HG03521 (cell line): ENCODE measurements at regions not wholly inside any gene's neighbourhood (a gene's known extent, or its start where the extent isn't known, plus 50 kb on each side); places are given as distances from the start of the nearest gene placed in this dataset.
"Not testable (repeated sequence)": the region's sequence is repeated elsewhere in the genome, so short reads cannot be mapped to it uniquely, and the experiment has no call there.

Experiments
- ATAC-seq: cut with Tn5 transposase; IDR thresholded peaks from one replicate; pipeline ENCODE4 v1.9.1; 2021; ENCODE audit warnings: mild to moderate bottlenecking, moderate library complexity; ENCODE audit not compliant: unreplicated experiment

DNA sequence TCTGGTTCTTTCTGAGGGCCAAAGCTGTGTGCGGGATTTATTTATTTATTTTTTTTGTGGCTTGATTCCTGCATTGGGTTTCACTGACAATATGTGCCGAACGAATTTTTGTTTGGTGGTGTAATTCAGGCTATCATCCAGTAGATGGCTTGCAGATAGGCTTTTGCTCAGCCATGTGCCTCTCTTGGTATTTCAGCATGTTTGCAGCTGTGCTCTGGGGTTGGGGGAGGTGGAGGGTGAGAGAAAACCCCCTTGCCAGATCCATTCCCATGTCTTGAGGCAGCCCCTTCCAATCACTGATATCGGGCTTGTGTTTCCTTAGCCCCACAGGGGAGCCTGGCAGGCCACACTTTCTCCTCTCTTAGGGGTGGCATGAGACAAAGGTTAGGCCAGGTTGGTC lies 302.4 kb downstream of the PTGER3 start:
- no peak for ATAC-seq

DNA sequence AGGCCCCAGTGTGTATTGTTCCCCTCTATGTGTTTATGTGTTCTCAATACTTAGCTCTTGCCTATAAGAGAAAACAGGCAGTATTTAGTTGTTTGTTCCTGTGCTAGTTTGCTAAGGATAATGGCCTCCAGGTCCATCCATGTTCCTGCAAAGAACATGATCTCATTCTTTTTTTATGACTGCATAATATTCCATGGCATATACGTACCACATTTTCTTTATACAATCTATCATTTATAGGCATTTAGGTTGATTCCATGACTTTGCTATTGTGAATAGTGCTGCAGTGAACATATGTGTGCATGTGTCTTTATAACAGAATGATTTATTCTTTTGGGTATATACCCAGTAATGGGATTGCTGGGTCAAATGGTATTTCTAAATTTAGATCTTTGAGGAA lies 301.6 kb downstream of the PTGER3 start:
- not testable (repeated sequence) for ATAC-seq

GRCh38 chr1:70747123-70747522 lies 300.5 kb downstream of the PTGER3 start:
- ATAC-seq: not testable (repeated sequence)

DNA sequence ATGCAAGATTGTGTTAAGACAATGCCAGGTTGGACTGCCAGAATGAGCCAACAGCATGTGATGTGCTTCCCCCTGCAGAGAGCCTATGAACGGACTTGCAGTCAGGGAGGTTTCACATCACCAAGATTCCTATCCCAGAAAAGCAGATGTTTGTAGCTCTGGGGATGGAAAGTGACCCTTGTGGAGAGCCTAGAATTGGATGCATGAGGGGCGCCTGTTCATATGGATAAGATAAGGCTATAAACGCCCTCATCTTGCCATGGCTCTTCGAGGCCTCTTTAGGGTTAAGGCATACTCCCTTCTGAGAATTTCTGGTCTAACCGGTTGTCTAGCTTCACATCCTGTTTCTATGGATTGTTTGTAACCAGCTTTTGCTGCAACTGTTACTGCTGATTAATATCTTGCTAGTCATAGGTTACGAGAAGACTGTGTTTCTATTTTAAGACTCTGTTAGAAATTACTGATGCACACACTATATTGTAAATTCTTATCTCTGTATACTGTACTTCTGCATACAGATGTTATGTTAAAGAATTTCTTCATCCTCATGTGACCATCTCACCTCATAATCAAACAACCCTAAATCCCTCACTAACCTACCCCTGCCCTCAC lies 295.8 kb downstream of the PTGER3 start:
- not testable (repeated sequence) for ATAC-seq

DNA sequence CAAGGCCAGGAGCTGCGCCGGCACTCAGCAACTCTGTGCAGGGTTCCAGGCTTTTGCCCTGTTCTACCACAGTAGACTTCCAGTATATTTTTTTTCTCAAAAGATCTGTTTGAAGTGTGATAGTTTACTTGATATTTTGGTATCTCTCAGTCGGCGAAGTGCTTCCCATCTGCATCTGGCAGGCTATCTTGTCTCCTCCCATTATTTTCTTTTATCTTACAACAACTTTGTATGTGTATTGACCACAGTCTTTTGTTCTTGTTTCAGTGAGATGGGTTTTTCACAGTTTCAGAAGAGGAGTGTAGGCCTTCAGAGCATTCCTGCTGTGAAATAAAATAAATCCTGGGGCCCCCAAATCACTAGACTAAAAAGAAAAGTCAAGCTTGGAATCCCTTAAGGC lies 292.9 kb downstream of the PTGER3 start:
- ATAC-seq: no peak

- no peak for ATAC-seq
Observed at GRCh38 chr1:70760154-70760553, 287.5 kb downstream of the PTGER3 start.

GRCh38 chr1:70762386-70762785 lies 285.2 kb downstream of the PTGER3 start:
- ATAC-seq: no peak

GRCh38 chr1:70764747-70765146 lies 282.9 kb downstream of the PTGER3 start:
- no peak for ATAC-seq

DNA sequence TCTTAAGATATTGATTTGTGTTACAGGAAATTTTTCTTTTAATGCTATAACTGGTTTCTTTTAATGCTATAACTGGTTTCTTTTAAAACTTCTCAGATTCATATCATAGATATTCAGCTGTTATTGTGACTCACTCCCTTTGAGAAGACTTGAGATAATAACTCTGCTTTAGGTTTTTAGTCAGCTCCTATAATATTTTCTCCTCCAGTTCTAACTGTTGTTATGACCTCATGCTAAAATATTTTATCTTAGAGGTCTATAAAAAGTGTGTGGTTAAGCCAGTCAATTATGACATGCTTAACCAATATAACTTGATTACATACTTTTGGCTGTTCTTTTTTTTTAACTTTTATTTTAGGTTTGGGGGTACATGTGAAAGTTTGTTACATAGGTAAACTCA lies 280.2 kb downstream of the PTGER3 start:
- ATAC-seq: no peak

DNA sequence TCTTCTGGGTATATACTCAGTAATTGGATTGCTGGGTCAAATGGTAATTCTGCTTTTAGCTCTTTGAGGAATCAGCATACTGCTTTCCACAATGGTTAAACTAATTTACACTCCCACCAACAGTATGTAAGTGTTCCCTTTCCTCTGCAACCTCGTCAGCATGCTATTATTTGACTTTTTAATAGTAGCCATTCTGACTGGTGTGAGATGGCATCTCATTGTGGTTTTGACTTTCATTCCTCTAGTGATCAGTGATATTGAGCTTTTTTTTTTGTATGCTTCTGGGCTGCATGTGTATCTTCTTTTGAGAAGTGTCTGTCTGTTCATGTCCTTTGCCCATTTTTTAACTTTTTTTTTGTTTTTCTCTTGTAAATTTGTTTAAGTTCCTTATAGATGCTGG lies 279.4 kb downstream of the PTGER3 start:
- ATAC-seq: no peak

- no peak for ATAC-seq
Observed at GRCh38 chr1:70778056-70778762, 269.4 kb downstream of the PTGER3 start.

- ATAC-seq: no peak
Observed at GRCh38 chr1:70778934-70779333, 268.7 kb downstream of the PTGER3 start.

- no peak for ATAC-seq
Observed at GRCh38 chr1:70779571-70779970, 268.0 kb downstream of the PTGER3 start.

- ATAC-seq: no peak
Observed at GRCh38 chr1:70785287-70785686, 262.3 kb downstream of the PTGER3 start.

DNA sequence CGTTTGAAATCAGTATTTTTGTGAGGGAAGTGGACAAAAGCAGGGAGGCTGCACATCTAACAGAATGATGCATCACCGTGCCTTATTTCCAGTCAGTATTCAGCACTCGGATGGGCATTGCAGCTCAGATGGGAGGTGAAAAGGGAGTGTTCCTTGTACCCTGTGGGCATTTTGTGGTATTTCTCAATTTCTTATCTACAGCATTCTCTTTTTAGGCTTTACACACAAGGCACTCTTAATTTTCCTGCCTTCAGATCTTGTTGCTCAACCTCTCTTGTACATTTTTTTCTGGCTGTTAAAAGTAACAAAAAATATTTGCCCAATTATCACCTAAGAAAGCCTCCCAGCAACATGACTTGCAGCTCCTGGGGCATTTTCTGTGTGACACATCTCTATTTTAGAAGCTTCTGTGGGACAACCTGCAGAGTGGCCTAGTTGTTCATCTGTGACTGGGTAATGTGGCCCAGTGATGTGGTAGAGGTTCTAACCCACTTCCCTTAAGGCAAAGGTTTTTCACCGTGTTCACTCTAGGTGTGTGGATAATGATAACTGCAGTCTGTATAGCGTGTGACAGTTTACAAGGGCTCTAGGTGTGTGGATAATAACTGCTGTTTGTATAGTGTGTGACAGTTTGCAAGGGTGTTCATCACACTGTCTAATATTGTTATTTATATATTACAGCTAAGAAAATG lies 257.2 kb downstream of the PTGER3 start:
- ATAC-seq: no peak

GRCh38 chr1:70795064-70795463 lies 252.6 kb downstream of the PTGER3 start:
- ATAC-seq: not testable (repeated sequence)

GRCh38 chr1:70796298-70796697 lies 251.3 kb downstream of the PTGER3 start:
- not testable (repeated sequence) for ATAC-seq

DNA sequence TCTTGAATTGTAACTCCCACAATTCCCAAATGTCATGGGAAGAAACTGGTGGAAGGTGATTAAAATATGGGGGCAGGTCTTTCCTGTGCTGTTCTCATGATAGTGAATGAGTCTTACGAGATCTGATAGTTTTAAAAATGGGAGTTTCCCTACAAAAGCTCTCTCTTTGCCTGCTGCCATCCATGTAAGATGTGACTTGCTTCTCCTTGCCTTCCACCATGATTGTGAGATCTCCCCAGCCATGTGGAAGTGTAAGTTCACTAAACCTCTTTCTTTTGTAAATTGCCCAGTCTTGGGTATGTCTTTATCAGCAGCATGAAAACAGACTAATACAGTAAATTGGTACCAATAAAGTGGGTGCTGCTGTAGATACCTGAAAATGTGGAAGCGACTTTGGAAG lies 245.0 kb downstream of the PTGER3 start:
- ATAC-seq: not testable (repeated sequence)

DNA sequence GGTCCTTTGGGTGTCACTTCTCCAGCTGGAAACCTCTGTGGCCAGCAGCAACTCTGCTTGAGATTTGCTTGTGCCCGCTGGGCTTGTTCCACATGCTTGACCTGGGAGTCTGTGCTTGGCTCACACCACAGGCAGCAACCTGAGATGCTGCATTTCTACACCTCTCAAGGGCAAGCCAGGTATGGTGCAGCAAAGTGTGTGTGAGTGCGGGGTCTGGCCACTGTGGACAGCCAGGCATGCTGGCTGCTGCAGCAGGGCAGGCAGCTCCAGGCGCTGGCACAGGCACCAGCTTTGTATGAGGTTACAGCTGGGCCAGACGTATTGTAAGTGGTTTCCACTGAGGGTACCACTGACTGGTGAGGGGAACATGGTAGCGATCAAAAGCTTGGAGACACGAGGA lies 242.0 kb downstream of the PTGER3 start:
- ATAC-seq: no peak

- ATAC-seq: no peak
Observed at GRCh38 chr1:70807088-70807664, 240.4 kb downstream of the PTGER3 start.

- no peak for ATAC-seq
Observed at GRCh38 chr1:70809069-70809468, 238.5 kb downstream of the PTGER3 start.

GRCh38 chr1:70811815-70812214 lies 235.8 kb downstream of the PTGER3 start:
- no peak for ATAC-seq
